Prostate gland (tissue), 2 donors: ENCODE measurements at regions not wholly inside any gene's neighbourhood (a gene's known extent, or its start where the extent isn't known, plus 50 kb on each side); places are given as distances from the start of the nearest gene placed in this dataset.

Source experiments
- POLR2A ChIP-seq: fragments of 450-650 bp; IDR thresholded peaks from one replicate; pipeline ENCODE4 v1.6.1; 2016; ENCODE audit warnings: antibody characterized with exemption, mild to moderate bottlenecking
- TF ChIP-seq, protein P1 (sequence below), 4 experiments: fragments of 200-600 bp in 2 of 4; fragments of 450-650 bp in 2 of 4; sonication (generic) in 2 of 4; IDR thresholded peaks; 1 replicate in 3 of 4; 2 replicates in 1 of 4; pipeline ENCODE4 v1.5.1; 2016 to 2019; ENCODE audit warnings: antibody characterized with exemption in 4 of 4, mild to moderate bottlenecking in 2 of 4, moderate library complexity in 2 of 4

DNA sequence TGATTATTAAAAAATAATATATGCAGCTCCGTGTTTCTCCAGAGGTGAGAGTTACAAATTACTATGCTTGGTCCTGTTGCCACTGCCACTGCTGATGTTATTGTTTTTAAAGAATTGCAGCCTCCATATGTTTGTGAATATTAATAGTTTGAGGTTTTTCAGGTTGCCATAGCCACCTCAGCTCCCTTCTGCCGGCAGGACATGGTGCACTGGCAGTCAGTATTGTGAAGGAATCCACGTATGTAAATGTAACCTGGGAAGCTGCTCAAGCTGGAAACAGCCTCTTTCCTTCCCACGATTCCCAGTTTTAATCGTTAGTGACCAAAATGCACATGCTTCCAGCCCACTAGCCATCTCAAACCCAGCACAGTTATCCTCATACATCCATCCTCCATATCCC is 184.4 kb upstream of the CCNG1 start:
- no peak for TF ChIP-seq POLR2A
- TF ChIP-seq, protein P1, sequence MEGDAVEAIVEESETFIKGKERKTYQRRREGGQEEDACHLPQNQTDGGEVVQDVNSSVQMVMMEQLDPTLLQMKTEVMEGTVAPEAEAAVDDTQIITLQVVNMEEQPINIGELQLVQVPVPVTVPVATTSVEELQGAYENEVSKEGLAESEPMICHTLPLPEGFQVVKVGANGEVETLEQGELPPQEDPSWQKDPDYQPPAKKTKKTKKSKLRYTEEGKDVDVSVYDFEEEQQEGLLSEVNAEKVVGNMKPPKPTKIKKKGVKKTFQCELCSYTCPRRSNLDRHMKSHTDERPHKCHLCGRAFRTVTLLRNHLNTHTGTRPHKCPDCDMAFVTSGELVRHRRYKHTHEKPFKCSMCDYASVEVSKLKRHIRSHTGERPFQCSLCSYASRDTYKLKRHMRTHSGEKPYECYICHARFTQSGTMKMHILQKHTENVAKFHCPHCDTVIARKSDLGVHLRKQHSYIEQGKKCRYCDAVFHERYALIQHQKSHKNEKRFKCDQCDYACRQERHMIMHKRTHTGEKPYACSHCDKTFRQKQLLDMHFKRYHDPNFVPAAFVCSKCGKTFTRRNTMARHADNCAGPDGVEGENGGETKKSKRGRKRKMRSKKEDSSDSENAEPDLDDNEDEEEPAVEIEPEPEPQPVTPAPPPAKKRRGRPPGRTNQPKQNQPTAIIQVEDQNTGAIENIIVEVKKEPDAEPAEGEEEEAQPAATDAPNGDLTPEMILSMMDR (IDR thresholded peaks at IDR 0.05) = no peak
